ENCODE measurements at regions not wholly inside any gene's neighbourhood (a gene's known extent, or its start where the extent isn't known, plus 50 kb on each side); places are given as distances from the start of the nearest gene placed in this dataset.
A peak's percentile ranks its signal among the peaks of the same experiment; 100 is the strongest.

- H3K36me3 Mint-ChIP-seq (ENCODE audit: unreplicated experiment), result no peaks in the 10 kb centered on the region
- H3K27ac Mint-ChIP-seq (ENCODE audit: unreplicated experiment), result no peak overlapping the region
- peaks cover 15% of the 10 kb centered on the region for H3K4me1 Mint-ChIP-seq (ENCODE audit: low read depth, unreplicated experiment)
- TF ChIP-seq, protein P1, sequence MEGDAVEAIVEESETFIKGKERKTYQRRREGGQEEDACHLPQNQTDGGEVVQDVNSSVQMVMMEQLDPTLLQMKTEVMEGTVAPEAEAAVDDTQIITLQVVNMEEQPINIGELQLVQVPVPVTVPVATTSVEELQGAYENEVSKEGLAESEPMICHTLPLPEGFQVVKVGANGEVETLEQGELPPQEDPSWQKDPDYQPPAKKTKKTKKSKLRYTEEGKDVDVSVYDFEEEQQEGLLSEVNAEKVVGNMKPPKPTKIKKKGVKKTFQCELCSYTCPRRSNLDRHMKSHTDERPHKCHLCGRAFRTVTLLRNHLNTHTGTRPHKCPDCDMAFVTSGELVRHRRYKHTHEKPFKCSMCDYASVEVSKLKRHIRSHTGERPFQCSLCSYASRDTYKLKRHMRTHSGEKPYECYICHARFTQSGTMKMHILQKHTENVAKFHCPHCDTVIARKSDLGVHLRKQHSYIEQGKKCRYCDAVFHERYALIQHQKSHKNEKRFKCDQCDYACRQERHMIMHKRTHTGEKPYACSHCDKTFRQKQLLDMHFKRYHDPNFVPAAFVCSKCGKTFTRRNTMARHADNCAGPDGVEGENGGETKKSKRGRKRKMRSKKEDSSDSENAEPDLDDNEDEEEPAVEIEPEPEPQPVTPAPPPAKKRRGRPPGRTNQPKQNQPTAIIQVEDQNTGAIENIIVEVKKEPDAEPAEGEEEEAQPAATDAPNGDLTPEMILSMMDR (IDR thresholded peaks at IDR 0.05; ENCODE audit: partially characterized antibody, unreplicated experiment), result peak; percentile 92
- DNase-seq, result peak; percentile 86
- peaks cover 2% of the 10 kb centered on the region for H3K27me3 Mint-ChIP-seq (ENCODE audit: unreplicated experiment)
- no peak overlapping the region for H3K4me3 Mint-ChIP-seq (ENCODE audit: unreplicated experiment)
- peaks cover 1% of the 10 kb centered on the region for H3K9me3 Mint-ChIP-seq (ENCODE audit: unreplicated experiment)
Measured at GRCh38 chr14:66070542-66071319, 415.4 kb upstream of the CCDC196 start.

DNA sequence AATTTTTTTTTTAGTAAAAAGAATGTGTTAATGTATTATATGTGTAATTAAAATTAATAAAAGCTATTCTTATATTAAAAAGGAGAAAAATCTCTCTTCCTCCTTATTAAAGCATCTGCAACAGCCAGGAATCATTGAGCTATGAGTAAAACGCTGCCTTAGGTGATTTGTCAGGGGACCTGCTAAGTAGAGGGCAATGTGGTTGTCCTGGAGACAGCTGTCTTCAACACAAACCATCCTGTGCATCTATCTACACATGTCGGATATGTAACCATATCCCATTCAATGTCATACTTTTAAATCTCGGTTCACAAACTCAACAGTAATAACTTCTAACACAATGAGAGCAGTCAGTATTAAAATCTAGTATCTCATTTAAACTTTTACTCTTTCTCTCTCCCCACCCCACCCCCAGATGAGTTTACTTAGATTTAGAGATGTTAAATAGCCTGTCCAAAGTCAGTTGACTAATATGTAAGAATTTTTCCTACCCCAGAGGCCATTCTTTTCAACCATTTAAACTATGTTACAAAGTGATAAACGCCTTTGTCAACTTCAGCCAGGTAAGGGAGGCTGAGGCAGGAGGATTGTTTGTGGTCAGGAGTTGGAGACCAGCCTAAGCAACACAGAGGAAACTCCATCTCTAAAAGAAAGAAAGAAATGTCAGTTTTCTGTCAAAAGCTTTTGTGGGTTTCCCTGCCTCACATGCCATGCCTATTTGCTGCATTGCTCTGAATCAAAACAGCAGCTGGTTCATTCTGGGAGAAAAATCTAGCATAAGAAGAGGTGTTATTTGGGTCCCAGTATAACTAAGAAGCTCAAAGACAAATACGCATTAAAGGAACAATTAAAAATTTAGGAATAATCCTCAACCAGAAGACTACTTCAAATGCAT, 413.7 kb upstream of the CCDC196 start:
- peaks cover 1% of the 10 kb centered on the region for H3K9me3 Mint-ChIP-seq (ENCODE audit: unreplicated experiment)
- peak overlapping the region; percentile 5 for H3K27ac Mint-ChIP-seq (ENCODE audit: unreplicated experiment)
- no peak overlapping the region for H3K4me3 Mint-ChIP-seq (ENCODE audit: unreplicated experiment)
- peaks cover 4% of the 10 kb centered on the region for H3K27me3 Mint-ChIP-seq (ENCODE audit: unreplicated experiment)
- H3K36me3 Mint-ChIP-seq (ENCODE audit: unreplicated experiment), result no peaks in the 10 kb centered on the region
- DNase-seq, result no peak
- TF ChIP-seq, protein P1 (IDR thresholded peaks at IDR 0.05; ENCODE audit: partially characterized antibody, unreplicated experiment), result no peak
- H3K4me1 Mint-ChIP-seq (ENCODE audit: low read depth, unreplicated experiment), result peaks cover 21% of the 10 kb centered on the region

- H3K9me3 Mint-ChIP-seq (ENCODE audit: unreplicated experiment), result no peaks in the 10 kb centered on the region
- peak overlapping the region; percentile 36 for H3K4me3 Mint-ChIP-seq (ENCODE audit: unreplicated experiment)
- TF ChIP-seq, protein P1 (IDR thresholded peaks at IDR 0.05; ENCODE audit: partially characterized antibody, unreplicated experiment), result no peak
- H3K4me1 Mint-ChIP-seq (ENCODE audit: low read depth, unreplicated experiment), result peaks cover 20% of the 10 kb centered on the region
- DNase-seq, result no peak
- H3K36me3 Mint-ChIP-seq (ENCODE audit: unreplicated experiment), result no peaks in the 10 kb centered on the region
- H3K27me3 Mint-ChIP-seq (ENCODE audit: unreplicated experiment), result peaks cover 4% of the 10 kb centered on the region
- peak overlapping the region; percentile 49 for H3K27ac Mint-ChIP-seq (ENCODE audit: unreplicated experiment)
Measured at GRCh38 chr14:66074537-66074936, 411.6 kb upstream of the CCDC196 start.

DNA sequence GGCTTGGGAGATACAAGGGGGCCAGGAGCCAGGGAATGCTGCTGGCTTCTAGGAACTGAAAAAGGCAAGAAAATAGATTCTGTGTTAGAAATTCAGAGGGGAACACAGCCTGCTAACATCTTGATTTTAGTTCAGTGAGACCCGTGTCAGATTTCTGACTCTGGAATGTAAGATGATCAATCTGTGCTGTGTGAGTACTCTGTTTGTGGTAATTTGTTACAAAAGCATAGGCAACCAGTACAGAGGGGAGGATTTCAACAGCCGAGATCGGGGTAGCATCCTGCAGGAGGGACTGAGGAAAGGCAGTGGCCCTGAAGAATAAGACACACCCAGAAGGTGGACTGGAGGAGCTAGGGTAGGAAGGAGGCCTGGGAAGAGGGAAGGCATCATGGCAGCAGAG, 410.0 kb upstream of the CCDC196 start:
- DNase-seq, result no peak
- Mint-ChIP-seq H3K4me3 (ENCODE audit: unreplicated experiment) (no peak overlapping the region), H3K36me3 (ENCODE audit: unreplicated experiment) (no peaks in the 10 kb centered on the region), H3K27ac (ENCODE audit: unreplicated experiment) (no peak overlapping the region), H3K4me1 (ENCODE audit: low read depth, unreplicated experiment) (peaks cover 20% of the 10 kb centered on the region), H3K27me3 (ENCODE audit: unreplicated experiment) (peaks cover 4% of the 10 kb centered on the region), H3K9me3 (ENCODE audit: unreplicated experiment) (no peaks in the 10 kb centered on the region)
- TF ChIP-seq, protein P1 (IDR thresholded peaks at IDR 0.05; ENCODE audit: partially characterized antibody, unreplicated experiment), result no peak
